Renal pelvis (tissue), 1 donor: ENCODE measurements at regions not wholly inside any gene's neighbourhood (a gene's known extent, or its start where the extent isn't known, plus 50 kb on each side); places are given as distances from the start of the nearest gene placed in this dataset.

ENCODE experiments used
- DNase-seq: peaks from one replicate; pipeline ENCODE4 v3.0.0-alpha.2; 2013

- no peak for DNase-seq
Observed at GRCh38 chr2:191610756-191611155, 67.2 kb upstream of the NABP1 start.

GRCh38 chr2:191611614-191612013 is 66.3 kb upstream of the NABP1 start:
- no peak for DNase-seq

DNA sequence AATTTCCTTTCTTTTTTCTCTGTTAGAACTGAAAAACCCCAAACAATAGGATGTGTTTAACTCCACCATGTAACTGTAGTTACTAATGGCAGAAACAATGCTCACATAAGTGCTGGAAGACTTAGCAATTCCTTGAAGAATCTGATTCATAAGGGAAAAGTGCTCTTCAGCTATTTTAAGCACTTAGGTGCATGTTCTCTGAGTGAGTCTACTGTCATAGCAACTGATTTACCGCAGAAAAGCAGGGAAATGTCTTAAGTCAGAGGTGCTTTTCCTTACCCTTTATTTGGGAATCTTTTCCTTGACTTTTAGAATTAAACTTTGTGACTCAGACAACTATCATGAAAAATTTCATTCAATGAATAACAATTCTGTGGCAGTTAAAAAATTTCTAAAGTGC is 65.4 kb upstream of the NABP1 start:
- DNase-seq = no peak

DNA sequence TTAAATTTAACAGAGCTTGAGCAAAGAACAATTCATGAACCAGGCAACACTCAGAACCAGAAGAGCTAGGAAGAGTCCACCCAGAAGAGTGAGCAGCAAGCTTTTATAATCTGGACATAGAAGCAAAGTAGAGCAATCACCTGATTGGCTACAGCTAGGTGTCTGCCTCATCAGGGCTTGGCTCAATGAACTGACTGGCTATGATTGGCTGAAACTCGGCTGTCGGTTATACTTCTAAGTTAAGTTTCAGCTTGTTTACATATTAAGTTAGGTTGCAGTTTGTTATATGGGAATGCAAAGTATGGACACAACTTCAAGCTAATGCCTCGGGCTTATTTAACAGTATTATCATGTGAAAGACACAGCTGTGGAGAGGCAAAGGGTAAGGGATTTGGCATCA is 63.2 kb upstream of the NABP1 start:
- DNase-seq = no peak

- DNase-seq = no peak
Observed at GRCh38 chr2:191615596-191615995, 62.3 kb upstream of the NABP1 start.

GRCh38 chr2:191617575-191617974 is 60.4 kb upstream of the NABP1 start:
- DNase-seq = no peak

DNA sequence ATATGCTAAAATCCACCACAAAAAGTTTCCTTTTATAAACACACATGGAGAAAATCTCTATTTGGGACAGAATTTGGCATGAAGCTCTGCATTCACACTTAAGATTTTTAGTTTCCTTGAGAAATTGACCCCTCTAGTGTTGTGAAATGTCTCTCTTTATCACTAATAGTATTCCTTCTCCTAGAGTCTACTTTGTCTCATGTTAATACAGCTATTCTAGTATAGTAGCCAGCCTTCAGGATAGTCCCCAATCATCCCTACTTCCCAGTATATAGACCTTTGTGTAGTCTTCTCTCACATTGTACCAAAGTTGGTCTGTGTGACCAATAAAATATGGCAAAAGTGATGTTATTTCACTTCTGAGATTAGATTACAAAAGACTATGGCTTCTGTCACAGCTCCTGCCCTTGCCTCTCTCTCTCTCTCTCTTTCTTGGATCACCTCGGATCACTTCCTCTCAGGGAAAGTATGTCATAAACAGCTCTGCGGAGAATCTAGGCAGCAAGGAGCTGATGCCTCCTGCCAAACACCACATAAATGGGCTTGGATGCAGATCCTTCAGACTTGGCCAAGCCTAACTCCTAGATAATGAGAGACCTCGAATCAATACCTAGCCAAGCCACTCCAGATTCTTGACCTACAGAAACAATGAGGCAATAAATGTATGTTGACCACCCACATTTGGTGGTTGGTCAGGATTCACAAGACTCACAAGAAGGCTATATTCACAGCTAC is 59.7 kb upstream of the NABP1 start:
- DNase-seq = no peak

DNA sequence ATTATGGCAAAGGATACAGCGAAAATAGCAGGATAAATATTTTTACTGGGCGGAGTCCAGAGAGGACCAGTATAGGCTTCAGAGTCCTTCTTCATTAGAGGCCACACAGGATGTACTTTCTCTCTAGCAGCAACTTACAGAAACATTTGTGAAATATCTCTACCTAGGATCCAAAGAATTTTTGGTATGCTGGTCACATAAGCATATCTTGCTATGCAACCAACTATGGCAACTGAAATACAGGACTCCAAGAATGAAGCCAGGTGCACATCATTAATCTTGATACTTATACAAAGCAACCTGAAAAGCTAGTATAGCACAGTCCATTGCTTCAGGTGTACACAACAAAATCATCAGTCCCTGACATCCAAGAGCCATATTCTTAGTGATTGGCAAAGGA is 59.1 kb upstream of the NABP1 start:
- peak; percentile 22 for DNase-seq

- DNase-seq = no peak
Observed at GRCh38 chr2:191620144-191620543, 57.8 kb upstream of the NABP1 start.

DNA sequence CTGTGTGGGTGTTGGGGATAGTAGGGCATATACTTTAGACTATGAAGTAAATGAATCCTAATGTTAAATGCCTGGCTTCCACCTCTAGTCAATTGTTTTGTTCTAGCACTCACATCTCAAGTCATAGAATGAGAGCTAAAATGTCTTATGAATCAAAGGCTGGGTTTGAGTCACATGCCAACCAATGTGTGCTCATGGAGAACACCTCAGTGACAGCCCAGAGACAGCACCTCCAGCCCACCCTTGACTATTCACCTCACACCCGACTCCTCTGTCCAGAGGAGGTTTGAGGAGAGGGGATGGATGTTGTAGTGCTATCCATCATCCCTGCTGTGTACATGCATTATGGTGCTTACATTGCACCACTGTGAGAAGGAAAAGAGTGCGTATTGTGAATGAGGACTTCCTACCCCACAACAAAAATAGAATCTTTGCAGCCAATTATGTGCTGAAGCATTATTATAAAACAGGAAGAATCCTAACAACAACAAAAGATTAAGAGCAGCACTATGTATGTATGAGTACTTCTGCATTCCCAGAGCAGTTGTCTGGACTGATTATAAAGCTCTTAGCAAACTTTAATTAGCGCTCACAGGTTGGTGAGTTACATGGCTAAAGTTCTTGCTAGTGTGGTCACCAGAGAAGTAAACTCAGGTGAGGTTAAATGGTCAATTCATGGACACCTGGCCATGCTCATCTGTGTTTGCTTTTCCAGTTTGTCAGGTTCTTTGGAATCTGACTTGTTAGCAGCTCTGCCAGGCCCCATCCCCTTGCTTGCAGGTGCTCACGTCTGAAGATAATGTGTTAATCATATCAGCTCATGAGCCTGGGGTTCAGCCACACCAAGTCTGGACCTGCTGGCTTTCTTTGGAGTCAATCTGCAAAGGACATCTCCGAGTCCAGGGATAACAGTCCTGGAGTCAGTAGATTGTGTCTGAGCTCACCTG is 55.3 kb upstream of the NABP1 start:
- DNase-seq = no peak

DNA sequence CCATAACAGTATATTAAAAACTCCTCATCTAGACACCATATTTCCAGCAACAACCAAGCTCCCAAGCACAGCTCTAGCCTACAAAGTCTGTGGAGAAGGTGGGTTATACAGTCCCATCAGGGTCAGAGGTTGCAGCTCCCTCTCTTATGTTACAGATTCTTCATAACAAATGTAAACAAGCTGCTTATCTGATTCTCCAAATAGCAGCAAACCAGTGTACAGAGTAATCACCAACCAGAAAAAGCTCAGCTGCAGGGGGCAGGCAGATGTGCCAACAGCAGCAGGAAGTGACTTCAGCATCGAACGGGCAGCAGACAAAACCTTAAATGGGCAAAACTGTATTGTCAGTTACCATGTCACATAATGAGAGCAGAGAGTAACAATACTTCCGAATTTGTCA is 52.9 kb upstream of the NABP1 start:
- no peak for DNase-seq

GRCh38 chr2:191625446-191625845 is 52.5 kb upstream of the NABP1 start:
- DNase-seq = no peak

DNA sequence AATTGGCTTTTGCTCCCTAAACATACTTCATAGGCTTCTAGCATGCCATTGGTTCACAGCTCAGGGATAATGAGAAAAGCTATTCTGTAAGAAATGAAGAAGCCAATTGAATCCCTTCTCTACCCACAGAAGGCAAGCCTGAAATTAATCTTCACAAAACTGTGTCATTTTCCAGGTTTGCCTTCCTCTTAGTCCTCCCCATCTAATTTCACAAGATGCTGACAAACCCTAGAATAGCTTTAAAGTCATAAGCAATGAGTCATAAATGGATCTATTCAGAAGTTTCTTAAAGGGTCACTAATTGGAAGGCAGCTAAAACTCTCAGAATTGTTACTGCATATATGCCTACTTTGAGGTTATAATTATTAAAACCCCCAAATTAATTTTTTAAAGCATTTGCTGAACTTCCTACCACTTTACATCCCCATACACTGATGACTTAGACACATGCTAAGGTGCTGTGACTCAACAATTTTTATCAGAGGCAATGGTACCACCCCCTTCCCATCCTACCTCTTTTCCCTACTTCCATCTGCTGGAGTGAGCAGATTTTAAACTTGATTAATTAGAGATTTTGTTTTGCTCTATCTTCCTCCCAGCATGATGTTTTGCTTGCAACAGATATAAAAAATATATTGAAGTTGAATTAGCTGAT is 51.3 kb upstream of the NABP1 start:
- no peak for DNase-seq

GRCh38 chr2:191627518-191627917 is 50.4 kb upstream of the NABP1 start:
- no peak for DNase-seq
